Stomach (tissue), 8 donors: ENCODE measurements at regions not wholly inside any gene's neighbourhood (a gene's known extent, or its start where the extent isn't known, plus 50 kb on each side); places are given as distances from the start of the nearest gene placed in this dataset.

Source experiments
- DNase-seq, 2 donors: peaks; one replicate each; pipeline versions ENCODE4 v3.0.0 to v3.0.0-alpha.2; 2013 to 2019
- H3K27ac ChIP-seq, 5 donors: fragments of 200-600 bp in 4 of 5; sonication (generic) in 4 of 5; one replicate each; pipeline ENCODE4 v1.5.1; 2013 to 2019; ENCODE audit warnings: mild to moderate bottlenecking in 1 of 5, moderate library complexity in 1 of 5
- H3K27me3 ChIP-seq, 3 donors: fragments of 200-600 bp; sonication (generic); one replicate each; pipeline ENCODE4 v1.5.1; 2017 to 2019; ENCODE audit warnings: mixed run types in 1 of 3
- H3K36me3 ChIP-seq, 4 donors: fragments of 200-600 bp; sonication (generic); 1 replicate in 3 of 4; 2 replicates in 1 of 4; pipeline ENCODE4 v1.5.1; 2016 to 2019
- H3K4me1 ChIP-seq, 4 donors: fragments of 200-600 bp; sonication (generic); one replicate each; pipeline ENCODE4 v1.5.1; 2016 to 2019
- H3K4me3 ChIP-seq, 4 donors: fragments of 200-600 bp; sonication (generic) in 3 of 4; one replicate each; pipeline ENCODE4 v1.5.1; 2016 to 2019; ENCODE audit warnings: mild to moderate bottlenecking in 1 of 4
- H3K9me3 ChIP-seq, 4 donors: fragments of 200-600 bp; sonication (generic); one replicate each; pipeline ENCODE4 v1.5.1; 2016 to 2019
- EP300 ChIP-seq: sonication (generic); formaldehyde crosslinking; IDR thresholded peaks from one replicate; pipeline ENCODE4 v1.6.1; 2017; ENCODE audit warnings: antibody characterized with exemption
- POLR2A ChIP-seq, 4 donors: fragments of 450-650 bp; IDR thresholded peaks; one replicate each; pipeline ENCODE4 v1.6.1; 2016; ENCODE audit warnings: antibody characterized with exemption in 4 of 4, control low read depth in 2 of 4, mild to moderate bottlenecking in 1 of 4, moderate library complexity in 1 of 4
- POLR2AphosphoS5 ChIP-seq, 3 donors: sonication (generic); formaldehyde crosslinking; IDR thresholded peaks; one replicate each; pipeline ENCODE4 v1.6.1; 2016; ENCODE audit warnings: antibody characterized with exemption in 3 of 3
- WGBS, 5 donors: extraction: QIAGEN DNeasy Blood & Tissue Kit in 3 of 5; methylation state at CpG; one replicate each; pipeline versions ENCODE4 v1.1.5 to v1.1.7; 2013 to 2018; 5-methylcytosine and 5-hydroxymethylcytosine counted together
- intact Hi-C: fragments of 100-400 bp; cut with DNase I; formaldehyde crosslinking; loops from one replicate; pipeline ENCODE4 v1.15.1; 2023; ENCODE audit warnings: low total_unique reads
- TF ChIP-seq, protein P1 (sequence below), 7 experiments: fragments of 450-650 bp in 4 of 7; fragments of 200-600 bp in 3 of 7; sonication (generic) in 3 of 7; IDR thresholded peaks; one replicate each; pipeline ENCODE4 v1.5.1; 2016 to 2019; ENCODE audit warnings: antibody characterized with exemption in 7 of 7, control low read depth in 2 of 7, mild to moderate bottlenecking in 1 of 7
- donor health status: healthy with polysubstance abuse.
- donor health status: Bipolar disorder and iron deficiency.
- donor health status: healthy.

DNA sequence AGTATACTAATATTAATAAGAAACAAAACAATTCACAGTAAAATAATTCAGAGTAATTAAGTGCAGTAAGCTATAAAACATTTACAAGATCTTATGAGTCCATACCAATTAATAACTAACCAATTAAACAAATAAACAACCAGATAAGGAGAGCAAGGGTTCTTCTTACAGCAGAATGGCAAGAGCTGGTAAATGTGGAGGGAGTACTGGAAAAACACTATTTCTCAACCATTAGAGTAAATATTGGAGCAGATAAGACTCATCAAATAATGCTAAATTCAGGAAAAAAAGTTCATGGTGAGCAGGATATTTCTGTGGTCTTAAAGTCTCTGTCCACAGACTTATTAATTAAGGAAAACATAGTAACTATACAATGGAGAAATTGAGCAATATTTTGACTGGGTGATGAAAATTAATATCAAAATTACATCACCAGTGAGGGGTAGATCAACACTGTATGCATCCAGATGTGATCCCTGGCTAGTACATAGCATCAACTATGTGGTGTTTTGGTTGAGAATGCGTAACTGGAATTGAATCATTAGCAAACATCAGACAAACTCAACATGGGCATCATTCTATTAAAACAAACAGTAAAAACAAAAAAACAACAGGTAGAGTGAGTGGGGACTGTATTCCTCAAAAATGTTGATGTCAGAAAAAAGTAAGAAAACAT is 1376.7 kb downstream of the PCDH19 start:
- no peak for DNase-seq
- TF ChIP-seq, protein P1, sequence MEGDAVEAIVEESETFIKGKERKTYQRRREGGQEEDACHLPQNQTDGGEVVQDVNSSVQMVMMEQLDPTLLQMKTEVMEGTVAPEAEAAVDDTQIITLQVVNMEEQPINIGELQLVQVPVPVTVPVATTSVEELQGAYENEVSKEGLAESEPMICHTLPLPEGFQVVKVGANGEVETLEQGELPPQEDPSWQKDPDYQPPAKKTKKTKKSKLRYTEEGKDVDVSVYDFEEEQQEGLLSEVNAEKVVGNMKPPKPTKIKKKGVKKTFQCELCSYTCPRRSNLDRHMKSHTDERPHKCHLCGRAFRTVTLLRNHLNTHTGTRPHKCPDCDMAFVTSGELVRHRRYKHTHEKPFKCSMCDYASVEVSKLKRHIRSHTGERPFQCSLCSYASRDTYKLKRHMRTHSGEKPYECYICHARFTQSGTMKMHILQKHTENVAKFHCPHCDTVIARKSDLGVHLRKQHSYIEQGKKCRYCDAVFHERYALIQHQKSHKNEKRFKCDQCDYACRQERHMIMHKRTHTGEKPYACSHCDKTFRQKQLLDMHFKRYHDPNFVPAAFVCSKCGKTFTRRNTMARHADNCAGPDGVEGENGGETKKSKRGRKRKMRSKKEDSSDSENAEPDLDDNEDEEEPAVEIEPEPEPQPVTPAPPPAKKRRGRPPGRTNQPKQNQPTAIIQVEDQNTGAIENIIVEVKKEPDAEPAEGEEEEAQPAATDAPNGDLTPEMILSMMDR (IDR thresholded peaks at IDR 0.05), result no peak
- TF ChIP-seq EP300 (no peak), POLR2A (IDR thresholded peaks at IDR 0.05) (no peak), POLR2AphosphoS5 (IDR thresholded peaks at IDR 0.05) (no peak)
- intact Hi-C loops, result no loop called here
- no peak overlapping the region for H3K27ac ChIP-seq
- H3K4me1 ChIP-seq, result no peaks in the 10 kb centered on the region
- H3K9me3 ChIP-seq, result no peaks in the 10 kb centered on the region
- H3K4me3 ChIP-seq, result no peak overlapping the region
- WGBS, 5 donors, result 76 to 100% (median 83%) methylated on average over 1 of the region's 1 CpG
- no peaks in the 10 kb centered on the region for H3K27me3 ChIP-seq
- H3K36me3 ChIP-seq, result no peaks in the 10 kb centered on the region

DNA sequence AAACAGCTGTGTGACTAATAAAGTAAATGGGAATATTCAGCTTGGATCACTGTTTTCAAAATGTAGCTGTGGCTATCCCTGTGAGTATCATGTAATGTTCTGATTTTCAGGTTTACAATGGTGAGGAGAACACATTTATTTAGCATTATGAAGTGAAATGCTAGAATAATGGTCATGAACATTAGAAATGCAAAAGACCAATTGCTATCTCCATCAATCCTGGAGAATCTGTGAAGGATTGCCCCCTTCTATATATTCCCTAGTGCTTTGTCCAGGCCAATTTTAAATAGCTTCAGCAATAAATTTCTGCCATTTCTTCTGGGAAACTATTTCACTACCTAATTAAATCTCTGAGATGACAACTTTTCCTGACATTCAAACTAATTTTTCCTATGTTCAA is 1399.1 kb downstream of the PCDH19 start:
- H3K27ac ChIP-seq, result no peak overlapping the region
- no peak for DNase-seq
- no peaks in the 10 kb centered on the region for H3K4me1 ChIP-seq
- no peak overlapping the region for H3K4me3 ChIP-seq
- H3K27me3 ChIP-seq, result no peaks in the 10 kb centered on the region
- TF ChIP-seq EP300, result no peak
- TF ChIP-seq POLR2AphosphoS5 (IDR thresholded peaks at IDR 0.05), result no peak
- TF ChIP-seq POLR2A (IDR thresholded peaks at IDR 0.05), result no peak
- TF ChIP-seq, protein P1 (IDR thresholded peaks at IDR 0.05), result no peak
- intact Hi-C loops, result no loop called here
- no peaks in the 10 kb centered on the region for H3K36me3 ChIP-seq
- H3K9me3 ChIP-seq, result peaks cover 0 to 10% (median 0%) of the 10 kb centered on the region in 4 donors

DNA sequence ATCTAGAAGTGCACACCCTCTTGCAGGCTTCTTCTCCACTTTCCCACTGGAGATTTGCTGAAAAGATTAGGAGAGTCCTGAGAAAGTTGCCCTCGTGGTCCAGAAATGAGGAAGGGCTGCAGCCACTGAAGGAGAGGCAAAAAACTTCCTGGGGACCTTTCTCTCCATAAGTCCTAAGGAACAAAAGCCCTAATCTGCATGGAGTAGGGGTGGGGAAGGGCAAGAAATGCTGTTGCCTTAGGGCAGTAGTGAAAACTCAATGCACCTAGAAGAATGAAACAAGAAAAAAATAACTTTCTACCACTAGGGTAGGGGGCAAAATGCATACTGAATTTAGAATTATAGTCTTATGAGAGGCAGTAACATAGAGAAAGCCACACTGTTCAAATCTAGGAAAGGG is 1408.8 kb downstream of the PCDH19 start:
- Histone ChIP-seq H3K4me3 (no peak overlapping the region), H3K9me3 (peaks cover 0 to 11% (median 5%) of the 10 kb centered on the region in 4 donors), H3K27ac (no peak overlapping the region), H3K4me1 (no peaks in the 10 kb centered on the region), H3K27me3 (no peaks in the 10 kb centered on the region), H3K36me3 (no peaks in the 10 kb centered on the region)
- 18 to 32% (median 29%) methylated on average over 1 of the region's 1 CpG for WGBS, 5 donors
- DNase-seq, result no peak
- TF ChIP-seq, protein P1 (IDR thresholded peaks at IDR 0.05), result no peak
- TF ChIP-seq POLR2A (IDR thresholded peaks at IDR 0.05) (no peak), EP300 (no peak), POLR2AphosphoS5 (IDR thresholded peaks at IDR 0.05) (no peak)
- intact Hi-C loops, result no loop called here

DNA sequence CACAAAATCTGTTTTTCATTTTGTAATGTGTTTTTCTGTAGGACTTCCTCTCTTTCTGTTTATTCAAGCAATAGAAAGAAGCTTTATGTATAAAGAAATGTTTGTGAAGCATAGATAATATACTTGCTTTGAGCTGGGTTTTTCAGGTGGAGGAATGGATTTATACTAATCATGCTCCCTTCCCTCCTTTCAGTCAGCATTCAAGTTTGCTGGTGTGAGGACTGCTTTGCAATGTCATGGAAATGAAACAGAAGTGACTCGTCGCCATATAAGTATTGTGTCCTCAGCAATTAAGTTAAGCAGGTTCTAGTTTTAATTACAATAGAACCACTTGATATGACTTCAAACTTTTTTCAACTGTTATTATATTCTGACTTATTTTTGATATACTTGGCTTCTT is 1447.1 kb downstream of the PCDH19 start:
- WGBS, 5 donors, result 68 to 88% (median 75%) methylated on average over 2 of the region's 2 CpGs
- no peaks in the 10 kb centered on the region for H3K27me3 ChIP-seq
- H3K36me3 ChIP-seq, result no peaks in the 10 kb centered on the region
- TF ChIP-seq POLR2AphosphoS5 (IDR thresholded peaks at IDR 0.05) (no peak), POLR2A (IDR thresholded peaks at IDR 0.05) (no peak), EP300 (no peak)
- TF ChIP-seq, protein P1 (IDR thresholded peaks at IDR 0.05), result no peak
- H3K4me3 ChIP-seq, result no peak overlapping the region
- H3K9me3 ChIP-seq, result no peaks in the 10 kb centered on the region
- no peaks in the 10 kb centered on the region for H3K4me1 ChIP-seq
- H3K27ac ChIP-seq, result no peak overlapping the region
- DNase-seq, result no peak
- intact Hi-C loops, result no loop called here
